Kidney epithelial cell (primary cell): ENCODE measurements at regions not wholly inside any gene's neighbourhood (a gene's known extent, or its start where the extent isn't known, plus 50 kb on each side); places are given as distances from the start of the nearest gene placed in this dataset.
"Not testable (repeated sequence)": the region's sequence is repeated elsewhere in the genome, so short reads cannot be mapped to it uniquely, and the experiment has no call there.

Source experiments
- DNase-seq: peaks from one replicate; pipeline ENCODE4 v3.0.0-alpha.2; 2010; ENCODE audit warnings: low read depth
- H3K27me3 ChIP-seq: 2 replicates; pipeline ENCODE4 v1.6.0; 2011; ENCODE audit warnings: low read length; ENCODE audit not compliant: control insufficient read depth, insufficient read depth
- H3K36me3 ChIP-seq: 2 replicates; pipeline ENCODE4 v1.5.1; 2011; ENCODE audit warnings: low read length; ENCODE audit not compliant: control insufficient read depth, insufficient read depth
- H3K4me3 ChIP-seq: 2 replicates; pipeline ENCODE4 v1.5.1; 2011; ENCODE audit warnings: low read depth, mild to moderate bottlenecking, control low read depth, low read length
- CTCF ChIP-seq: IDR thresholded peaks from 2 replicates; pipeline ENCODE4 v1.5.1; 2011; ENCODE audit warnings: mild to moderate bottlenecking, moderate library complexity, low read length, control low read depth, inconsistent platforms; ENCODE audit not compliant: insufficient read depth, poor library complexity, severe bottlenecking

DNA sequence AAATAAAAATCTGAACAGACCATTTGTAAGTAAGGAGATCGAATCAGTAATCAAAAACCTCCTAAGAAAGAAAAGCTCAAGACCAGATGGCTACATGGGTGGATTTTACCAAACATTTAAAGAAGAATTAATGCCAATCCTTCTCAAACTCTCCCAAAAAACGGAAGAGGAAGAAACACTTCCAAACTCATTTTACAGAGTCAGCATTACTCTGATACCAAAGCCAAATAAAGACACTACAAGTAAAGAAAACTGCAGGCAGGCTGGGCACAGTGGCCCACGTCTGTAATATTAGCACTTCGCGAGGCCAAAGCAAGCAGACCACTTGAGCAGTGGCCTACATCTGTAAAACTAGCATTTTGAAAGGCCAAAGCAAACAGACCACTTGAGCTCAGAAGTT, 159.8 kb downstream of the DPY19L2 start:
- no peak for DNase-seq
- H3K4me3 ChIP-seq = no peak overlapping the region
- TF ChIP-seq CTCF = no peak
- H3K27me3 ChIP-seq = no peaks in the 10 kb centered on the region
- H3K36me3 ChIP-seq = no peaks in the 10 kb centered on the region

- TF ChIP-seq CTCF = no peak
- Histone ChIP-seq H3K36me3 (no peaks in the 10 kb centered on the region), H3K4me3 (no peak overlapping the region), H3K27me3 (no peaks in the 10 kb centered on the region)
- no peak for DNase-seq
These were observed 168.7 kb downstream of the DPY19L2 start for GRCh38 chr12:63499567-63499966.

DNA sequence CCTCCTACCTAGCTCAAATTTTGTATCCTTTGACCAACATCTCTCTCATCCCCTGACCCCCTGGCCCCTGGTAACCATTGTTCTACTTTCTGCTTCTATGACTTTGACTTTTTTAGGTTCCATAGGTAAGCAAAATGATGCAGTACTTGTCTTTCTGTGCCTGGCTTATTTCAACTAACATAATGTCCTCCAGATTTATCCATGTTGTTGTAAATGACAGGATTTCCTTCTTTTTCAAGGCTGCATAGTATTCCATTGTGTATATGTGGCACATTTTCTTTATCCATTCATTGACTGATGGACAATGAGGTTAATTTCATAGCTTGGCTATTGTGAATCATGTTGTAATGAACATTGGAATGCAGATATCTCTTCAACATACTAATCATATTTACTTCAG, 170.1 kb downstream of the DPY19L2 start:
- H3K36me3 ChIP-seq = no peaks in the 10 kb centered on the region
- no peak overlapping the region for H3K4me3 ChIP-seq
- no peak for TF ChIP-seq CTCF
- H3K27me3 ChIP-seq = no peaks in the 10 kb centered on the region
- no peak for DNase-seq

GRCh38 chr12:63496654-63497053, 171.6 kb downstream of the DPY19L2 start:
- Histone ChIP-seq H3K4me3 (no peak overlapping the region), H3K27me3 (no peaks in the 10 kb centered on the region), H3K36me3 (no peaks in the 10 kb centered on the region)
- DNase-seq = no peak
- no peak for TF ChIP-seq CTCF

DNA sequence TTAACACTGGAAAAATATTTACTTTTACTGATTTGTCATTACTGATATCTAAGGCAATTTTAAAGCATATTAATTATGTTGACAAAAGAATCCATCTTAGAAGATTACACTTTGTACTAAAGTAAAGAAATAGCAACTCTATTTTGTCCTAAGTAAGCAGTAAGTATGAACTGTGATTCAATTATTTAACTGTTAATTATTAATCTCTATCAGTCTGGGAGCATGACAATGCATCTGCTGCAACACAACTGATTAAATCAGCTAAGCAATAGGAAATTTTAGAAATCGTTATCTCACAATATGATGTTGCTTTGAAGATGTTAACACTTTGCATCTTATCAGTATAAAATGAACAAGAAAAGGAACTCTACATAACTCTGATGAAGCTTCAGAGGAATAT, 172.3 kb downstream of the DPY19L2 start:
- no peak for TF ChIP-seq CTCF
- no peaks in the 10 kb centered on the region for H3K36me3 ChIP-seq
- DNase-seq = no peak
- H3K27me3 ChIP-seq = no peaks in the 10 kb centered on the region
- no peak overlapping the region for H3K4me3 ChIP-seq

DNA sequence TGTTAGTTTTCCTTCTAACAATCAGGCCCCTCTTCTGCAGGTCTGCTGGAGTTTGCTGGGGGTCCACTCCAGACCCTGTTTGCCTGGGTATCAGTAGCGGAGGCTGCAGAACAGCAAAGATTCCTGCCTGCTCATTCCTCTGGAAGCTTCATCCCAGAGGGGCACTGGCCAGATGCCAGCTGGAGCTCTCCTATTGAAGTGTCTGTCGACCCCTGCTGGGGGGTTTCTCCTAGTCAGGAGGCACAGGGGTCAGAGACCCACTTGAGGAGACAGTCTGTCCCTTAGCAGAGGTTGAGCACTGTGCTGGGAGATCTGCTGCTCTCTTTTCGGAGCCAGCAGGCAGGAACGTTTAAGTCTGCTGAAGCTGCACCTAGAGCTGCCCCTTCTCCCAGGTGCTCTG, 174.9 kb downstream of the DPY19L2 start:
- DNase-seq, H3K4me3 ChIP-seq, H3K36me3 ChIP-seq, H3K27me3 ChIP-seq: not testable (repeated sequence)
